Activated naive CD4-positive, alpha-beta T cell (primary cell): ENCODE measurements at regions not wholly inside any gene's neighbourhood (a gene's known extent, or its start where the extent isn't known, plus 50 kb on each side); places are given as distances from the start of the nearest gene placed in this dataset.
A peak's percentile ranks its signal among the peaks of the same experiment; 100 is the strongest.

Experiments
- DNase-seq, 4 experiments: peaks; one replicate each; lab custom pipeline; 2025; lab: John Stamatoyannopoulos, UW

DNA sequence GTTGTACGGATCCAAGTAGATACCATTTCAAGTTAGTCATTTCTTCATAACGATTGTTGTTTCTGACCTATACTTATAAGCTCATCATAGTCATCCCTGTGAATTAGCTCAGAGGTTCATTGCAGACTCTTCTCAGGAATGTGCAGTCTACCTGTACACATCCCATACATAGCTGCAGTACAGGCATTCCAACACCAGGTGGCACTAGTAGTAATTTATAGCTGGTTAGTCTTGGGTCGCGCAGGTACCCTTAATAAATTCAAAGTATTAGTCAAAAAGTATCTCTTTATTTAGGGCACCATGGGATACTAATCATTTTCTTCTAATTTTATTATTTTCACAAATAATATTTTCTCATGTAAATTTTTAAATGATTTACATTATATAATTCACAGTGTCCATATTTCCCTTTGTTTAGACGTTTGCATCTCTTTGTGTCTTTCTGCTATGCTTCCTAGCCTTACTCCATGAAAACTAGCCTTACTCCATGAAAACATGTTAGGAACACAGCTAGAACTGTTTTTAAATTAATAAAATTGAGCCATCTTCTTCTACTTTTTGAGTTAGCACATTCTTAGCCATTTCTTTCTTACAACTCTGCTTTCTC lies 128.6 kb upstream of the FAM83B start:
- peak in 2 of 4 experiments; percentile 3 to 4 for DNase-seq

DNA sequence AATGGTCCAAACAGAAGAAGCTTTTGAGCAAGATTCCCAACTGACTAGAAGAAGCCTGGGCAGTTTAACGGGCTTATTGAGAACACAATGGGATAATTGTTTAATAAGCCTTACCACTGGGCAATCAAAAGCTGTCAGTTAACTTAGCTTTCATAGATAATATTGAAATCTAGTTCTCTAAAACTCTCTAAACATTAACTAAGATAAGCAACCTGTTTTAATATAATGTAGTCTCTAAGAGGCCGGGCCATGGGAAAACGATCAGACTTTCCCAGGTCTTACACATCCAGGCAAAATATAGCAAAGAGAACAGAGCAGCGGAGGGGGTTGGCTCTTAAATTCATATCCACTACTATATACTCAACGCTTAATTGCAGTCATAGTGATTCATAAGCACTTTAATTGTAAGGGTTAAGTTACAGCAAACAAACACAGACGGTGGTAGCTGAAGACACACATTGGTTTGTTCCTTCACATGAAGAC lies 128.0 kb upstream of the FAM83B start:
- no peak for DNase-seq

DNA sequence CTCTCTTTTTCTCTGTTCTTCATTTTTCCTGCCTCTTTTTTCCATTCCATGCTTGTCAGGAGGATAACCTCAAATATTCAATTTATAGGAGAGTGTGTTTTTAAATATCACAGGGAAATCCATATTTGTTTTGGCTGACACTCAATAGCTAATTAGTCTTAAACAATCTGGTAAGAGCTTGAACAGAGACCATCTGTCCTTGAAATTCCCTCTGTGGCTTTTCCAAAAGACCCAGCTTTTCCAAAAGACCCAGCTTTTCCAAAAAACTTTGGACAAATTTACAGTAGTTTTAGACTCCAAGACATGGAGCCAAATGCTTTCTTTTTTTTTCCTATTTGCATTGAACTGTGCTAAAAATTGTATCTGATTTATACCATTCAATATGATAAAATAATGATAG lies 127.4 kb upstream of the FAM83B start:
- no peak for DNase-seq

DNA sequence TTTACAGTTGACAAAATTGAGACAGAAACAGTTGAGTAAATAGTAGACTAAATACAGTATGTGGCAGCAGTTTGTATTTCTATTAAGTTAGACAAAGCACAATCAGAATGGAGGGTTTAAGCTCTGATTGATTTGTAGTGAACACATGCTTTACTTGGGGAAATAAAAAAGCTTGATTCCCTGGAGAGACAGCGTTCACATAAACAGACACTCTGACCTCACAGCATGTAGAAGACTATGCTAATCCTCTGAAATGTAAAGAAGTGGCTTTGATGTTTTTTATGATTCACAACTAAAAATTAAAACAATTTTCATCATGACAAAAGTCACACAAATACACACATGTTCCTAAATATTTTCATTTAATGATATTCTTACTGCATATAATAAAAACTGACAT lies 126.9 kb upstream of the FAM83B start:
- DNase-seq: no peak

DNA sequence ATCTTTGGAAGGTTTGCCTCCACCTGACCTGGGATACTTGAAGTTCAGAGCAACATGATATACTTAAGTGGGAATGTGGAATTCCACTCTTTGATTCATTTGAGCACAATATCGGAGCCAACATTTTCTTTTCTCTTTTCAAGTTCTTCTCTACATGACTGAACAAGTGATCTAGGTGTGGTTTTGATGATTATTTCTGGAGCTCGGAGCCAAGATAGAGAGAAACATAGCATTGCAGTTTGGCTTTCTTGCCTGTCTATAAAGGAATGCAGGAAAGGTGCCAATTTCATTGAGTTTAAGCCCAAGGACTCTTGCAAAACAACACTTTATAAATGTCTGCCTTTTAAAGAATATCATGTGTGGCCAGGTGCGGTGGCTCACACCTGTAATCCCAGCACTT lies 124.2 kb upstream of the FAM83B start:
- DNase-seq: no peak

DNA sequence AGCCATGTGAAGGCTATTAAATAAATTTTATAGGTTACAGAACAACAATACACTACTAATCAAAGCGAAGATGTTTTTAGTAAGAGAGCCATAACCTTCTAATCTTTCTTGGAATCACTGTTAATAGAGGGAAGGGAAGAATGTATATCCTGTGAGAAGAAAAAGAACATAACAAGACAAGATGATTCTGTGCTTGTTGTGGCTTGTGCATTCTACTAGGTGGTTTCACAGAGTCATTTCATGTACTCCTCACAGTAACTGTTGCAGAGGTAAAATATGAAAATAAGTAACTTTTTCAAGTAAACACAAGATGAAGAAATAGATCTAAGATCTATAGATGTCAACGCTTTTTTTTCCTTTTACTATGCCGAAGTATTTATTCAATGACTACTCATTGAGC lies 116.9 kb upstream of the FAM83B start:
- no peak for DNase-seq

DNA sequence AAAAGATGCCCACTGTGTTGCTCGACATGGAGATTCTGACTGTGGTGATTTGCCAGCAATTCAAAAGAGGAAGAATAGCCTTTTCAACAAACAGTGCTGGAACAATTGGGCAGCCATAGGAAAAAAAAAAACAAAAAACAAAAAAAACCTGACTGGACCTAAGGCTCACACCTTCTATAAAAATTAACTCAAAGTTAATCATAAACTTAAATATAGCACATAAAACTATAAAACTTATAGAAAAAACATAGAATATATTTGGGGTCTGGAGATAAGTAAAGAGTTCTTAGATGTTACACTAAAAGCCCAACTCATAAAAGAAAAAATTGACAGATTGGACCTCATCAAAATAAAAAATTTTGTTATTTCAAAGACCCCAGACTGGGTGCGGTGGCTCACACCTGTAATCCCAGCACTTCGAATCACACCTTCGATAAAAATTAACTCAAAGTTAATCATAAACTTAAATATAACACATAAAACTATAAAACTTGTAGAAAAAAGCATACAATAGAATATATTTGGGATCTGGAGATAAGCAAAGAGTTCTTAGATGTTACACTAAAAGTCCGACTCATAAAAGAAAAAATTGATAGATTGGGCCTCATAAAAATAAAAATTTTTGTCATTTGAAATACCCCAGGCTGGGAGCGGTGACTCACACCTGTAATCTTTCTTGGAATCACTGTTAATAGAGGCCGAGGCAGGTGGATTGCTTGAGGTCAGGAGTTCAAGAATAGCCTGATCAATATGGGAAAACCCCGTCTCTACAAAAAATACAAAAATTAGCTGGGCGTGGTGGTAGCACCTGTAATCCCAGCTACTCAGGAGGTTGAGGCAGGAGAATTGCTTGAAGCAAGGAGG lies 115.6 kb upstream of the FAM83B start:
- DNase-seq: no peak

DNA sequence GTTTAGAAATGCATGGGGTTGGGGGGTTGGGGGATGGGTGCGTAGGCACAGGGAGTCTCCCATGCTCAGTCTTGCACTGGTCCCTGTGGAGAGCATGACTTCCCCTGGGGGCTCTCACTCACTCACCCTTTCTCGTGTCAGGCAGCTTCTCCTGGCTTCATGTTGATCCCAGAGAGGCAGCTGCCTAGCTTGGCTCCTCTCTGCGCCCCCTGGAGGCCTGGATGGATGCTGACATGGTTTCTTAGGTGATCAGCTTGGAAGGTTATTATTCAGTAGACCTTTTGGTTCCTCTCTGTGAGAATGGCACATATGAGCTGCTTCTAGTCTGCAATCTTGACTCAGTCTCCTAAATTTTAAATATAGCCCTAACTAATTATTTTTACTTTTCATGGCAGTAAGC lies 109.3 kb upstream of the FAM83B start:
- no peak for DNase-seq

DNA sequence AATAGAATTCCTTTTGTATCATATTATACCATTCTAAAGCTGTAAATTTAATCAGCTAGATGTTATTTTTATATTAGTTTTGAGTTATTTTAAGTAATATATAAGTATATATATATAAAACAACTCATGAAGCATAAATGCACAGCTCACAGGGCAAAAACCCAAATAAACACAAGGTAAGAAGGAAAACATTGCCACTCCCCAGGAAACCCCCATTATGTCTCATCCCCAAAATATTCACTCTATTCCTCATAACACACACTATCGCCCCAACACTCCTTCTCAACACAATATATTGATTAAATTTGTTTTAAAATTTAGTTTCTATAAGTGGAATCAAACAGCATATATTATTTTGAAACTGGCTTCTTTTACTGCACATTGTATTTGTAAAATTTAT lies 98.6 kb upstream of the FAM83B start:
- DNase-seq: no peak

DNA sequence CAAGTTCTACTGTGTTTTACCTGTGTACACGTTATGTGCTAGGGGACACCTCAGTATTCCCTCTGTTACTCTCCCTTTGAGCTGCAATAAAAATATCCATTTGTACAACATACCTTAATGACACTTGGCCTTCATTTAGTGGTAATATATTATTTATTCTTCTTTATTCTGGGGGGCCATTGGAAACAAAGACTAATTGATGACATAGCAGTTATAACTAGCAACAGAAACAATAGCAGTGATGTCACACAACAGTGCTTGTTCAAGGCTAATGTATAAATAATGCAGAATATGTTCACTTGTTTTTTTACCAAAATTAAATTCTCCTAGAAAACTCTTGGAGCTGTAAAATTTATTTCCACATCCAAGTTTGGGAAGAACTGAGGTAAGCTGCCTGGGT lies 92.2 kb upstream of the FAM83B start:
- no peak for DNase-seq

DNA sequence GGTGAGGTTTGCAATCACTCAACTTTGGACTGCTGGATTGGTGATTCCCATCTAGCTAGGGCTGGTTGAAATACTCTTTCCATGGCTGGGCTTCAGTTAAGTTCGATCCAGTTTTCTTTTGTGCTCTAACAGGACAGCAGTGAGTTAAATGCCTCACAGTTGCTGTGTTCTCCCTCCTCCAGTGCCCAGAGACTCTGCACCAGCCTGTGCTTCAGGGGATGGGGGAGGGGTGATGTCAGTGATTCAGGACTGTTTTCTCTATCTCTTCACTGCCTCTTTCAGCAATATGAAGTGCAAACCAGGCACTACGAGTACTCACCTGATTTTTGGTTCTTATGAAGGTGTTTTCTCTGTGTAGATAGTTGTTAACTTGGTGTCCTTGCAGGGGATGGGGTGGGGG lies 88.2 kb upstream of the FAM83B start:
- no peak for DNase-seq

DNA sequence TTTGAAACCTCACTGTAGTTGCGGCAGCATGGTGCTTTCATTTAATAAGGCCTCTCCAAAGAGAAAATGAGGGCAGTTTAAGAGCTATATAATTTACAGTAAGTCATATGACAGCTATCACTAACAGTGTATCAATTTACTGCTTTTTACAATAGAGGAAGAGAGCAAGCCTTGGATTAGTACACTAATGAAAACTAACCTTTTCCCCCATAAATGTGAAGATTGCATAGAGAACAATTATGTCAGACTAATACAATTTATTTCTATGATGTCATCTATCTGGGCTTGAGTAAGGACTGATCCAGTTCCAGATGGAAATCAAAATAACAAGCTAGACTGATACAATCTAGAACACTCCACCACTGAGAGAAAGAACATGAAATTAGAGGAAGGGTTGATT lies 78.1 kb upstream of the FAM83B start:
- no peak for DNase-seq

DNA sequence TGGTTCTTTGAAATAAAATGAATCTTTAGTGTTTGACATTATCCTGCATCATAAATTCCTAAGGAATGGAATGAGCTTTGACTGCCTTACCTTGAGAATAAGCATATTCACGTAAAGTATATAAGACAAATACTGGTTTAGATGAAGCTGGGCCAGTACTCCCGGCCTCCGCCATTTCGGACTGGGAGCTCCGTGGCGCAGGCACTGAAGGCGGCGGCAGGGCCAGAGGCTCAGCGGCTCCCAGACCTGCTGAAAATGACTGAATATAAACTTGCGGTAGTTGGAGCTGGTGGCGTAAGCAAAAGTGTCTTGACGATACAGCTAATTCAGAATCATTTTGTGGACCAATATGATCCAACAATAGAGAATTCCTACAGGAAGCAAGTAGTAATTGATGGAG lies 76.2 kb upstream of the FAM83B start:
- DNase-seq: no peak

DNA sequence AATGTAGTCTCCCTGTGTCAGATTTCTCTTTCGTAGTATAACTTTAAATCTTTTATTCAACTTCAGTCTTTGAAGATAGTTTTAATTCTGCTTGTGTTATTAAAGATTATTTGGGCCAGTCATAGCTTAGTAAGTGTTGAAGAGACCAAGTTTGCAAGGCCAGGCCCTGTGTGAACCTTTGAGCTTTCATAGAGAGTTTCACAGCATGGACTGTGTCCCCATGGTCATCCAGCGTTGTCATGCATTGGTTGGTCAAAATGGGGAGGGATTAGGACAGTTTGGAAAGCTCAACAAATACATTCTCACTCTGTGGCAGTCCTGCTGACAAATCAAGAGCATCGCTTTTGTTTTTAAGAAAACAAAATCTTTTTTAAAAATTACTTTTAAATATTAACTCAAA lies 74.6 kb upstream of the FAM83B start:
- DNase-seq: no peak

DNA sequence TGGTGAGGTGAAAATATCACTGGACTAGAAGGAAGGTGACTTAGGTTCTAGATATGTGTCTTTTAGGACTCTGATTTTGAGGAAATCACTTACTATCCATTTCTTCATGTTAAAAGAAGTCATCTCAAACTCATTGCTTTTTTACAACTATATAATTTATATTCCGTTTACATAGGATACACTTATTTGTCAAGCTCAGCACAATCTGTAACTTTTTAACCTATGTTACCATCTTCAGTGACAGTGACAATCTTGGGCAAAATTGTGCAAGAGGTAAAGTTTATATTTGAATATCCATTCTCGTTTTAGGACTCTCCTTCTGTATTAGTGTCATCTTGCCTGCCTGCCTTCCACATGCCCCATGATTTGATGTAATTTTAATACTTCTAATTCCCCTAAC lies 74.0 kb upstream of the FAM83B start:
- DNase-seq: no peak

DNA sequence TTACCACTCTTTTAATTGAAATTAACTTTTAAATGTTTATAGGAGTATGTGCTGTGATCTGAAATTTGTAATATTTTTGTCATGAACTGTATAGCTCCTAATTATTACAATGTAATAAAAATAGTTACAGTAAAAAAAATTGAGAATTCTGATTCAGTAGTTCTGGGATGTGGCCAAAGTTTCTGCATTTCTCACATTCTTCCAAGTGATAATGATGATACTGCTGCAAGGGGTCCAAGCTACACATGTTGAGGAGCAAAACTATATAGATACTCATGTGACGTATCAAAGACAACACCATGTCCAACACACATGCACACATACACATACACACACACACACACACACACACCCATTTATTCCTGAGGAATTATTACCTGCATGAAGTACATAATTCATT lies 71.0 kb upstream of the FAM83B start:
- no peak for DNase-seq

DNA sequence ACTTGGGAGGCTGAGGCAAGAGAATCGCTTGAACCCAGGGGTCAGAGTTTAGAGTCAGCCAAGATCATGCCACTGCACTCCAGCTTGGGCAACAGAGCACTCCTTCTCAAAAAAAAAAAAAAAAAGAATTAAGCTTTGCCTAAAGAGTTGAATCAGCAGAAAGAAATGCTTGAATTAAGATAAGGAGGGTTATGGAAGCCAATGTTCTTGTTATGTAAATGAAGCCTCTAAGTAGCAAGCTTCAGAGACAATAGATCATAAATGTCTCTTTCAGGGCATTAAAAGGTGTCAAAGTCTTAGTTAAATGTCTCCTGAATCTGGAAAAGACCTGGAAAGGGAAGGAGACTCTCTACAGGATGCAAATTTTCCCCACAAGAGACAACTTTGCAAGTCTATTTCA lies 69.7 kb upstream of the FAM83B start:
- DNase-seq: no peak

DNA sequence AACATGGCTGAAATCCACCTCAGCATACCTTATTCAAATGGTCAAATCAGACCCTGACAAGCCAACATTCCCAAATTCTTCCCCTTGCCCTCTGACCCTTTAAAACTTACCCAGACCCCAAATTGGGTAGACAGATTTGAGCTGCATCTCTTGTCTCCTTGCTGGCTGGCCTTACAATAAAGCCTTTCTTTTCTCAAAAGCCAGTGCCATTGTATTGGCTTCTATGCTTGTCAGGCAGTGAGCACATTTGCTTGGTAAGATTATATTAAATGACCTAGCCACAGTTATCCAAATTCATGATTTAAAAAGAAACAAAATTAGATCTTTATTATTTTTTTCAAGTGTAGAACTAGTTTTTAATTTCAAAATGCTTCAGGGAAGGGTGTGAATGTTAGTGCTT lies 67.8 kb upstream of the FAM83B start:
- no peak for DNase-seq

DNA sequence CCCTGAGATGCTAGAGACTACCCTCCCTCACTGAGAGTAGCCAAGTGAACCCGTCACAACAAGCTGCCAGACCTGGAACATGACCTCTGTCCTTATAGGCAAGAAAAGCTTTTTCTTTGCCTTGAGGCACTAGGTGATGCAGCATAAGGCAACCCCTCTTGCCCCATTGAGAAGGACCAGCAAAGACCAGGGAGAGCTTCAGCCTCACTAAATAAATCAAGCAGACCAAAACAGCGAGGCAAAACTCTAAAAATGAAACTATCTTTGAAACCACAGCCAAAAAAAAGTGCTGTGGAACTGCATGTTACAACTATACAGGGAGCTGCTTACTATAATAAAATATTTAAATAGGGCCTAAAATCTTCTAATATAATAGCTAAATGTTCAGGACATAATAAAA lies 62.6 kb upstream of the FAM83B start:
- no peak for DNase-seq

DNA sequence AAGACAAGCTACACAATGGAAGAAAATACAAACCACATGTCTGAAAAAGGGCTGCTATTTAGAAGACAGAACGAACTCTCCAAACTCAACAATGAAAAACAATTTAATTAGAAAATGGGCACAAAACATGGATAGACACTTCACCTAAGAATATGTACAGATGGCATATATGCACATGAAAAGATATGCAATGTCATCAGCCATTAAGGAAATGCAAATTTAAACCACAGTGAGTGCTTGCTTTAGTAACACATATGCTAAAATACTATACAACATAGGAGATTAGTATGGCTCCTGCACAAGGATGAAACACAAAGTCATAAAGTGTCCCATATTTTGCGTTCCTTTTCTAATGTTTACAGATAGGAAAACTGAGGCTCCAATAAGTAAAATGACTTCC lies 60.4 kb upstream of the FAM83B start:
- no peak for DNase-seq

DNA sequence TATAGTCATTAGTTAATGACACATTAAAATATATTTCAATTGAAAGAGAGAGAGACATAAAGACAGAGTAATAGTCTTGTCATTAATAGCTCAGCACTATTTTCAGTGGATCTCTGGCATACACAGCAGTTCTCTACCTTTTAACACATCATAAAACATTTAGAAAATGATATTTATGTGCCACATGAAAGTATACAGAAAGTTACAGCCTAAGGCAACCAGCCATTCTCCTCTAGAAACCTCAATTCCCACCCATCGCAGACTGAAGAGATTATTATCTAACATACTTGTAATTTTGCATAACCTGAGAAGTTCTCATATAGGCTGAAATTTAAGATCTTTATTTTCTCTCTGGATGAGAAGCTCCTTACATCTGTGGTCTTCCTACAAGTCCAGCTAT lies 58.7 kb upstream of the FAM83B start:
- no peak for DNase-seq
